ENCODE measurements at regions not wholly inside any gene's neighbourhood (a gene's known extent, or its start where the extent isn't known, plus 50 kb on each side); places are given as distances from the start of the nearest gene placed in this dataset.

- TF ChIP-seq POLR2AphosphoS5 (IDR thresholded peaks at IDR 0.05; ENCODE audit: borderline replicate concordance, low read depth, low read length) (no peak), EZH2 (IDR thresholded peaks at IDR 0.05) (no peak), FOXP2 (optimal IDR thresholded peaks at IDR 0.05; ENCODE audit: control extremely low read depth, extremely low read length, insufficient read depth) (no peak)
Measured at GRCh38 chr11:71086687-71087258, 165.6 kb downstream of the SHANK2 start.

Measured in SK-N-MC (cell line).